ENCODE measurements at regions not wholly inside any gene's neighbourhood (a gene's known extent, or its start where the extent isn't known, plus 50 kb on each side); places are given as distances from the start of the nearest gene placed in this dataset.
"Not testable (repeated sequence)": the region's sequence is repeated elsewhere in the genome, so short reads cannot be mapped to it uniquely, and the experiment has no call there.

- Histone ChIP-seq H3K4me2 (no peak overlapping the region), H3K27ac (no peak overlapping the region), H3K4me3 (no peak overlapping the region), H3K9me3 (no peaks in the 10 kb centered on the region), H3K4me1 (no peaks in the 10 kb centered on the region)
- ATAC-seq: no peak
- ChIA-PET POLR2A (no interaction called here), CTCF (interaction anchor here (3.0 kb wide), 1 partner anchor 11 kb away, joined by 13 read pairs; no protein-coding TSS in a partner anchor)
- no peak for TF ChIP-seq KDM5A (IDR thresholded peaks at IDR 0.05)
- no peak for TF ChIP-seq FOXS1 (CRISPR knock-in tag; IDR thresholded peaks at IDR 0.05)
- no peak for TF ChIP-seq RCOR1 (IDR thresholded peaks at IDR 0.05; ENCODE audit: low read depth, low read length)
- no peak for TF ChIP-seq RARB (CRISPR knock-in tag; IDR thresholded peaks at IDR 0.05)
- no peak for TF ChIP-seq TFCP2L1 (CRISPR knock-in tag; IDR thresholded peaks at IDR 0.05)
- TF ChIP-seq SMC3 (IDR thresholded peaks at IDR 0.05): no peak
- no peak for TF ChIP-seq BHLHE40 (IDR thresholded peaks at IDR 0.05; ENCODE audit: low read depth, low read length)
- FAIRE-seq: no peak
- DNase-seq (ENCODE audit: low read depth in 1 of 2, low spot score in 1 of 2): no peak
- WGBS (ENCODE audit: missing lambda C conversion rate): 0% methylated on average over 6 of the region's 6 CpGs
Observed at GRCh38 chr10:84015877-84016595, 123.3 kb upstream of the GHITM start.

- FAIRE-seq (no peak), ATAC-seq (no peak), DNase-seq (ENCODE audit: low read depth in 1 of 2, low spot score in 1 of 2) (no peak)
- no peak for TF ChIP-seq RNF2 (IDR thresholded peaks at IDR 0.05; ENCODE audit: borderline replicate concordance, low read depth)
- no peak for TF ChIP-seq POLR2AphosphoS2 (conservative IDR thresholded peaks at IDR 0.05; ENCODE audit: low read length)
- TF ChIP-seq HMGXB4 (CRISPR knock-in tag; IDR thresholded peaks at IDR 0.05; ENCODE audit: borderline replicate concordance): no peak
- TF ChIP-seq RFX5 (IDR thresholded peaks at IDR 0.05): no peak
- TF ChIP-seq EHMT2 (IDR thresholded peaks at IDR 0.05; ENCODE audit: low read depth): no peak
- TF ChIP-seq TFCP2L1 (CRISPR knock-in tag; IDR thresholded peaks at IDR 0.05): no peak
- no peak for TF ChIP-seq E2F6 (IDR thresholded peaks at IDR 0.05; ENCODE audit: borderline replicate concordance, low read depth)
- no peak for TF ChIP-seq CHD4 (IDR thresholded peaks at IDR 0.05; ENCODE audit: borderline replicate concordance)
- TF ChIP-seq HOXB5 (CRISPR knock-in tag; IDR thresholded peaks at IDR 0.05): no peak
- TF ChIP-seq MYC (IDR thresholded peaks at IDR 0.05; ENCODE audit: borderline replicate concordance, low read length): no peak
- Histone ChIP-seq H3K4me1 (no peaks in the 10 kb centered on the region), H3K4me3 (no peak overlapping the region), H3K27ac (no peak overlapping the region), H3K9me3 (no peaks in the 10 kb centered on the region), H3K4me2 (no peak overlapping the region)
- 12% methylated on average over 3 of the region's 3 CpGs for WGBS (ENCODE audit: missing lambda C conversion rate)
- CTCF ChIA-PET: interaction anchor here (0.9 kb wide), 1 partner anchor 8 kb away, joined by 4 read pairs; no protein-coding TSS in a partner anchor
- POLR2A ChIA-PET: no interaction called here
Observed at GRCh38 chr10:84018826-84019225, 120.5 kb upstream of the GHITM start.

GRCh38 chr10:84019854-84020458 lies 119.4 kb upstream of the GHITM start:
- DNase-seq (ENCODE audit: low read depth in 1 of 2, low spot score in 1 of 2); H3K27ac ChIP-seq; H3K4me3 ChIP-seq; H3K4me2 ChIP-seq; H3K9me3 ChIP-seq; ATAC-seq; H3K4me1 ChIP-seq; FAIRE-seq; CTCF ChIA-PET; POLR2A ChIA-PET: not testable (repeated sequence)
- 2% methylated on average over 8 of the region's 9 CpGs for WGBS (ENCODE audit: missing lambda C conversion rate)

DNA sequence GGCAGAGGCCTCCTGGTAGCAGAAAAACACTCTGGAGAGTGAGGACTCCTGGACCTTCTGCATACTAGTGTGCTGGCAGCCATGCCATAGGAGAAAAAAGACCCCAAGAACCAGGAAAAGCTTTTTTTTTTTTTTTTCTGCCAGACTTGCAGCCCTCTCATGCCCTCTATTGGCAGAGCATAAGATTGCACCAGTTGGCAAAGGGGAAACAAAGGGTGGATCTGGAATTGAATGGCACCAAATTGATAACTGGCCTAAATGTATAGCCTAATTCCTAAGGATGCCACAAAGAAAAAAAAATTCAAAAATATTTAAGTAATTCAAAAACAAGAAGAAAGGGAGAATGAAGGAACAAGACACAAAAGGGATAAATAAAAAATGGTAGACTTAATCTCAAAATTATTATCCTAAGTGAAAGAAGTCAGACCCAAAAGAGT lies 112.5 kb upstream of the GHITM start:
- H3K4me2 ChIP-seq: no peak overlapping the region
- ChIA-PET CTCF (interaction anchor here (0.6 to 2.1 kb wide), 14 partner anchors 9 to 1713 kb away, joined by 3 to 13 read pairs (median 4); no protein-coding TSS in a partner anchor), POLR2A (interaction anchor here (0.6 kb wide), 1 partner anchor 1505 kb away, joined by 3 read pairs; no protein-coding TSS in a partner anchor)
- H3K4me1 ChIP-seq: no peaks in the 10 kb centered on the region
- FAIRE-seq (no peak), DNase-seq (ENCODE audit: low read depth in 1 of 2, low spot score in 1 of 2) (peak in 1 of 2 experiments; percentile 14), ATAC-seq (0 out of 6 replicates have a peak, but pooled peaks of 1 of the 2 experiments have one; percentile 28)
- no peak overlapping the region for H3K27ac ChIP-seq
- H3K4me3 ChIP-seq: no peak overlapping the region
- TF ChIP-seq SMC3 (IDR thresholded peaks at IDR 0.05) (peak; percentile 27; the same call in 1 of the 3 replicates), RARB (CRISPR knock-in tag; IDR thresholded peaks at IDR 0.05) (no peak), NFE2L2 (conservative IDR thresholded peaks at IDR 0.05; ENCODE audit: low read length) (no peak), CHD2 (IDR thresholded peaks at IDR 0.05; ENCODE audit: low read length, partially characterized antibody) (no peak), HOXA7 (CRISPR knock-in tag; IDR thresholded peaks at IDR 0.05) (no peak), MAX (IDR thresholded peaks at IDR 0.05) (no peak), RAD21 (conservative IDR thresholded peaks at IDR 0.05 in 1 of 2, IDR thresholded peaks at IDR 0.05 in 1 of 2) (peak; percentile 53 to 58; a peak in 4 of 5 replicates), JUNB (IDR thresholded peaks at IDR 0.05) (no peak), CBX8 (IDR thresholded peaks at IDR 0.05) (no peak)
- TF ChIP-seq, protein P1, sequence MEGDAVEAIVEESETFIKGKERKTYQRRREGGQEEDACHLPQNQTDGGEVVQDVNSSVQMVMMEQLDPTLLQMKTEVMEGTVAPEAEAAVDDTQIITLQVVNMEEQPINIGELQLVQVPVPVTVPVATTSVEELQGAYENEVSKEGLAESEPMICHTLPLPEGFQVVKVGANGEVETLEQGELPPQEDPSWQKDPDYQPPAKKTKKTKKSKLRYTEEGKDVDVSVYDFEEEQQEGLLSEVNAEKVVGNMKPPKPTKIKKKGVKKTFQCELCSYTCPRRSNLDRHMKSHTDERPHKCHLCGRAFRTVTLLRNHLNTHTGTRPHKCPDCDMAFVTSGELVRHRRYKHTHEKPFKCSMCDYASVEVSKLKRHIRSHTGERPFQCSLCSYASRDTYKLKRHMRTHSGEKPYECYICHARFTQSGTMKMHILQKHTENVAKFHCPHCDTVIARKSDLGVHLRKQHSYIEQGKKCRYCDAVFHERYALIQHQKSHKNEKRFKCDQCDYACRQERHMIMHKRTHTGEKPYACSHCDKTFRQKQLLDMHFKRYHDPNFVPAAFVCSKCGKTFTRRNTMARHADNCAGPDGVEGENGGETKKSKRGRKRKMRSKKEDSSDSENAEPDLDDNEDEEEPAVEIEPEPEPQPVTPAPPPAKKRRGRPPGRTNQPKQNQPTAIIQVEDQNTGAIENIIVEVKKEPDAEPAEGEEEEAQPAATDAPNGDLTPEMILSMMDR (IDR thresholded peaks at IDR 0.05): peak; percentile 52
- no peaks in the 10 kb centered on the region for H3K9me3 ChIP-seq

Measured in A549 (cell line).